ENCODE measurements at regions not wholly inside any gene's neighbourhood (a gene's known extent, or its start where the extent isn't known, plus 50 kb on each side); places are given as distances from the start of the nearest gene placed in this dataset.
"Not testable (repeated sequence)": the region's sequence is repeated elsewhere in the genome, so short reads cannot be mapped to it uniquely, and the experiment has no call there.

GRCh38 chr6:27168108-27168507, 79.4 kb upstream of the PRSS16 start:
- DNase-seq = no peak

- peak; percentile 60 for DNase-seq
Observed at GRCh38 chr6:27168586-27169443, 78.7 kb upstream of the PRSS16 start.

- DNase-seq = not testable (repeated sequence)
Observed at GRCh38 chr6:27172524-27173231, 74.8 kb upstream of the PRSS16 start.

GRCh38 chr6:27173232-27173601, 74.3 kb upstream of the PRSS16 start:
- DNase-seq = not testable (repeated sequence)

- DNase-seq = no peak
Observed at GRCh38 chr6:27174958-27175357, 72.5 kb upstream of the PRSS16 start.

- no peak for DNase-seq
Observed at GRCh38 chr6:27176096-27176495, 71.4 kb upstream of the PRSS16 start.

- no peak for DNase-seq
Observed at GRCh38 chr6:27176523-27177484, 70.7 kb upstream of the PRSS16 start.

- peak; percentile 67 for DNase-seq
Observed at GRCh38 chr6:27177485-27178406, 69.8 kb upstream of the PRSS16 start.

- no peak for DNase-seq
Observed at GRCh38 chr6:27178407-27178730, 69.1 kb upstream of the PRSS16 start.

GRCh38 chr6:27178860-27179259, 68.6 kb upstream of the PRSS16 start:
- no peak for DNase-seq

- DNase-seq = no peak
Observed at GRCh38 chr6:27183060-27183832, 64.3 kb upstream of the PRSS16 start.

GRCh38 chr6:27187231-27188060, 60.1 kb upstream of the PRSS16 start:
- DNase-seq = no peak

GRCh38 chr6:27188061-27188884, 59.2 kb upstream of the PRSS16 start:
- DNase-seq = peak; percentile 53

GRCh38 chr6:27188885-27189418, 58.5 kb upstream of the PRSS16 start:
- DNase-seq = peak; percentile 76

GRCh38 chr6:27190126-27190525, 57.4 kb upstream of the PRSS16 start:
- no peak for DNase-seq

- DNase-seq = not testable (repeated sequence)
Observed at GRCh38 chr6:27194453-27194852, 53.0 kb upstream of the PRSS16 start.

GRCh38 chr6:27195547-27195946, 52.0 kb upstream of the PRSS16 start:
- DNase-seq = not testable (repeated sequence)

Data from amniotic stem cell (primary cell).